GM12878 (cell line): ENCODE measurements at regions not wholly inside any gene's neighbourhood (a gene's known extent, or its start where the extent isn't known, plus 50 kb on each side); places are given as distances from the start of the nearest gene placed in this dataset.

ENCODE experiments used
- ATAC-seq: fragments of 200-7000 bp; cut with Tn5 transposase; 3 replicates; pipeline ENCODE4 v1.9.1; 2020; ENCODE audit warnings: mild to moderate bottlenecking, moderate library complexity
- BruUV-seq: library from RNA; stranded (reverse); fragments of 400-500 nt; replicated peaks from 2 replicates; lab custom pipeline; 2021; lab: Mats Ljungman, UMichigan
- CTCF ChIA-PET: fragments of 300-600 bp; sonication (Branson Sonifier 250); formaldehyde crosslinking; extraction: SDS; loops from one replicate; lab custom pipeline; 2021; ENCODE audit warnings: inconsistent platforms; lab: Yijun Ruan, JAX
- POLR2A ChIA-PET: fragments of 350-600 bp; formaldehyde crosslinking; extraction: SDS; loops from one replicate; lab custom pipeline; 2021; ENCODE audit warnings: inconsistent platforms; lab: Charles Lee
- RAD21 ChIA-PET: fragments of 300-600 bp; sonication (Branson Sonifier 250); formaldehyde crosslinking; loops from one replicate; lab custom pipeline; 2023; ENCODE audit warnings: antibody characterized with exemption; ENCODE audit not compliant: unreplicated experiment; lab: Charles Lee
- SMC1A ChIA-PET: fragments of 300-600 bp; sonication (Branson Sonifier 250); formaldehyde crosslinking; loops from one replicate; lab custom pipeline; 2023; ENCODE audit not compliant: unreplicated experiment, uncharacterized antibody; lab: Charles Lee
- DNase-seq: peaks from one replicate; pipeline ENCODE4 v3.0.0-alpha.2; 2011; ENCODE audit warnings: low read depth, low spot score
- FAIRE-seq: peaks from 3 replicates; lab custom pipeline; 2011; peaks lifted over from hg19 to GRCh38; lab: Jason Lieb, UNC
- H2AFZ ChIP-seq: 2 replicates; pipeline ENCODE4 v1.6.0; 2011; ENCODE audit warnings: low read depth, low read length, control low read depth; ENCODE audit not compliant: control insufficient read depth
- H3K27ac ChIP-seq: 2 replicates; pipeline ENCODE4 v1.5.1; 2011; ENCODE audit warnings: control low read depth; ENCODE audit not compliant: control insufficient read depth, insufficient read depth
- H3K27me3 ChIP-seq, 2 experiments: replicated peaks in 1 of 2; 2 replicates each; pipeline versions ENCODE4 v1.6.0 to v1.6.1; 2011; ENCODE audit warnings: low read length in 1 of 2; ENCODE audit not compliant: control insufficient read depth in 2 of 2, insufficient read depth in 2 of 2
- H3K36me3 ChIP-seq, 2 experiments: 2 replicates each; pipeline ENCODE4 v1.5.1; 2011; ENCODE audit warnings: low read length in 1 of 2; ENCODE audit not compliant: control insufficient read depth in 2 of 2, insufficient read depth in 2 of 2
- H3K4me1 ChIP-seq: 2 replicates; pipeline ENCODE4 v1.6.1; 2011; ENCODE audit warnings: mild to moderate bottlenecking, low read length, moderate library complexity, mixed read lengths; ENCODE audit not compliant: control insufficient read depth, insufficient read depth
- H3K4me2 ChIP-seq: 2 replicates; pipeline ENCODE4 v1.6.0; 2011; ENCODE audit warnings: control low read depth; ENCODE audit not compliant: control insufficient read depth, insufficient read depth
- H3K4me3 ChIP-seq: fragments of 200-600 bp; sonication (generic); 2 replicates; pipeline ENCODE4 v1.5.1; 2016
- H3K79me2 ChIP-seq: 2 replicates; pipeline ENCODE4 v1.6.0; 2011; ENCODE audit warnings: low read length; ENCODE audit not compliant: control insufficient read depth, insufficient read depth
- H3K9ac ChIP-seq: 2 replicates; pipeline ENCODE4 v1.8.0; 2011; ENCODE audit warnings: low read length, control low read depth, mixed read lengths; ENCODE audit not compliant: control insufficient read depth, insufficient read depth
- H3K9me3 ChIP-seq: replicated peaks from 3 replicates; pipeline ENCODE4 v1.5.1; 2011; ENCODE audit warnings: mild to moderate bottlenecking, low read length; ENCODE audit not compliant: control insufficient read depth, insufficient read depth
- H4K20me1 ChIP-seq: 2 replicates; pipeline ENCODE4 v1.6.0; 2011; ENCODE audit not compliant: control insufficient read depth, insufficient read depth
- GABPA ChIP-seq: IDR thresholded peaks from 2 replicates; pipeline ENCODE4 v1.6.1; 2014; ENCODE audit warnings: antibody characterized with exemption, low read depth, mild to moderate bottlenecking, inconsistent platforms
- HSF1 ChIP-seq: fragments of 150-350 bp; IDR thresholded peaks from 2 replicates; pipeline ENCODE4 v1.6.1; 2014; ENCODE audit warnings: mild to moderate bottlenecking, low read depth, low read length
- MLLT1 ChIP-seq: fragments of 450-650 bp; IDR thresholded peaks from 2 replicates; pipeline ENCODE4 v1.6.1; 2016; ENCODE audit warnings: mild to moderate bottlenecking
- MYC ChIP-seq: IDR thresholded peaks from 2 replicates; pipeline ENCODE4 v1.6.1; 2011; ENCODE audit warnings: mild to moderate bottlenecking, low read length, moderate library complexity, inconsistent platforms; ENCODE audit not compliant: insufficient read depth, insufficient replicate concordance, insufficient read length, severe bottlenecking
- NR2F1 ChIP-seq: fragments of 450-650 bp; conservative IDR thresholded peaks from 2 replicates; pipeline ENCODE4 v1.6.1; 2017; ENCODE audit warnings: mild to moderate bottlenecking
- SMARCA5 ChIP-seq: fragments of 450-650 bp; IDR thresholded peaks from 2 replicates; pipeline ENCODE4 v1.6.1; 2017; ENCODE audit warnings: mild to moderate bottlenecking
- TARDBP ChIP-seq: IDR thresholded peaks from 2 replicates; pipeline ENCODE4 v1.6.1; 2016; ENCODE audit warnings: borderline replicate concordance
- TCF3 ChIP-seq: IDR thresholded peaks from 2 replicates; pipeline ENCODE4 v1.6.1; 2012; ENCODE audit warnings: low read depth, mild to moderate bottlenecking, low read length, borderline replicate concordance; ENCODE audit not compliant: insufficient read depth
- WGBS: methylation state at CpG from one replicate; pipeline ENCODE4 v1.1.6; 2016; ENCODE audit warnings: low lambda C conversion rate; ENCODE audit not compliant: insufficient replicate concordance, insufficient coverage; ENCODE audit errors: missing lambda C conversion rate; 5-methylcytosine and 5-hydroxymethylcytosine counted together
- in situ Hi-C: fragments of 300-500 bp; cut with MboI; formaldehyde crosslinking; loops from 9 replicates; pipeline ENCODE4 v1.14.3; 2018; ENCODE audit warnings: mixed read lengths
- intact Hi-C: fragments of 100-400 bp; cut with micrococcal nuclease; formaldehyde crosslinking; loops from one replicate; pipeline ENCODE4 v1.14.2; 2022; ENCODE audit not compliant: unreplicated experiment
- TF ChIP-seq, protein P1 (sequence below): fragments of 450-650 bp; IDR thresholded peaks from 2 replicates; pipeline ENCODE4 v1.6.1; 2016; ENCODE audit warnings: mild to moderate bottlenecking, moderate library complexity, borderline replicate concordance

DNA sequence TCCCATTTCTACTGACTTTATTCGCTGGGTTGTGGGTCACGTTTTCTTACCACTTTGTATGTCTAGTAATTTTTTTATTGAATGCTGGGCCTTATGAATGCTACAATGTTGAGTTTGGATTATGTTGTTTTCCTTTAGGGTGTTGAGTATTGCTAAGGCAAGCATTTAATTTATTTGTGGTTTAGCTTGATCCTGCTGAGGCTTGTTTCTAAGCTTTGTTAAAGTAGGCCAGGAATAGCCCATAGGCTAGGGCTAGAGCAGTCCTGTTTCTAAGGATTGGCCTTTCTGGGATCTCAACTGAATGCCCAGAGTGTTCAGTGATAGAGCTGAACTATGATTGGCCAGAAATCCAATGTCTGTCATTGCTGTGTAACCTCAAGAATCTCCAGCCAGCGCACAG, 56.1 kb upstream of the LDLRAD3 start:
- BruUV-seq = no TSS peak
- TF ChIP-seq SMARCA5 = no peak
- no peak for TF ChIP-seq TCF3
- TF ChIP-seq HSF1 = no peak
- no peak for TF ChIP-seq NR2F1
- TF ChIP-seq TARDBP = no peak
- TF ChIP-seq, protein P1, sequence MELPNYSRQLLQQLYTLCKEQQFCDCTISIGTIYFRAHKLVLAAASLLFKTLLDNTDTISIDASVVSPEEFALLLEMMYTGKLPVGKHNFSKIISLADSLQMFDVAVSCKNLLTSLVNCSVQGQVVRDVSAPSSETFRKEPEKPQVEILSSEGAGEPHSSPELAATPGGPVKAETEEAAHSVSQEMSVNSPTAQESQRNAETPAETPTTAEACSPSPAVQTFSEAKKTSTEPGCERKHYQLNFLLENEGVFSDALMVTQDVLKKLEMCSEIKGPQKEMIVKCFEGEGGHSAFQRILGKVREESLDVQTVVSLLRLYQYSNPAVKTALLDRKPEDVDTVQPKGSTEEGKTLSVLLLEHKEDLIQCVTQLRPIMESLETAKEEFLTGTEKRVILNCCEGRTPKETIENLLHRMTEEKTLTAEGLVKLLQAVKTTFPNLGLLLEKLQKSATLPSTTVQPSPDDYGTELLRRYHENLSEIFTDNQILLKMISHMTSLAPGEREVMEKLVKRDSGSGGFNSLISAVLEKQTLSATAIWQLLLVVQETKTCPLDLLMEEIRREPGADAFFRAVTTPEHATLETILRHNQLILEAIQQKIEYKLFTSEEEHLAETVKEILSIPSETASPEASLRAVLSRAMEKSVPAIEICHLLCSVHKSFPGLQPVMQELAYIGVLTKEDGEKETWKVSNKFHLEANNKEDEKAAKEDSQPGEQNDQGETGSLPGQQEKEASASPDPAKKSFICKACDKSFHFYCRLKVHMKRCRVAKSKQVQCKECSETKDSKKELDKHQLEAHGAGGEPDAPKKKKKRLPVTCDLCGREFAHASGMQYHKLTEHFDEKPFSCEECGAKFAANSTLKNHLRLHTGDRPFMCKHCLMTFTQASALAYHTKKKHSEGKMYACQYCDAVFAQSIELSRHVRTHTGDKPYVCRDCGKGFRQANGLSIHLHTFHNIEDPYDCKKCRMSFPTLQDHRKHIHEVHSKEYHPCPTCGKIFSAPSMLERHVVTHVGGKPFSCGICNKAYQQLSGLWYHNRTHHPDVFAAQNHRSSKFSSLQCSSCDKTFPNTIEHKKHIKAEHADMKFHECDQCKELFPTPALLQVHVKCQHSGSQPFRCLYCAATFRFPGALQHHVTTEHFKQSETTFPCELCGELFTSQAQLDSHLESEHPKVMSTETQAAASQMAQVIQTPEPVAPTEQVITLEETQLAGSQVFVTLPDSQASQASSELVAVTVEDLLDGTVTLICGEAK = no peak
- no peak for TF ChIP-seq GABPA
- TF ChIP-seq MLLT1 = no peak
- TF ChIP-seq MYC = no peak
- in situ Hi-C loops (no loop called here), intact Hi-C loops (no loop called here)
- H3K27me3 ChIP-seq = no peaks in the 10 kb centered on the region
- H3K9ac ChIP-seq = no peak overlapping the region
- ATAC-seq = no peak
- H3K4me3 ChIP-seq = no peak overlapping the region
- no peaks in the 10 kb centered on the region for H3K4me1 ChIP-seq
- H3K27ac ChIP-seq = no peak overlapping the region
- no peak for DNase-seq
- CTCF ChIA-PET = interaction anchor here (1.2 to 2.9 kb wide), 2 partner anchors 13 to 66 kb away, joined by 4 to 11 read pairs; no protein-coding TSS in a partner anchor
- H3K9me3 ChIP-seq = no peaks in the 10 kb centered on the region
- RAD21 ChIA-PET = no interaction called here
- POLR2A ChIA-PET = no interaction called here
- SMC1A ChIA-PET = interaction anchor here (1.0 to 1.3 kb wide), 2 partner anchors 20 to 36 kb away, joined by 3 read pairs; no protein-coding TSS in a partner anchor
- H3K79me2 ChIP-seq = no peaks in the 10 kb centered on the region
- H3K36me3 ChIP-seq = no peaks in the 10 kb centered on the region
- FAIRE-seq = no peak
- H2AFZ ChIP-seq = no peak overlapping the region
- no peaks in the 10 kb centered on the region for H4K20me1 ChIP-seq
- 6% methylated on average over 3 of the region's 3 CpGs for WGBS
- no peak overlapping the region for H3K4me2 ChIP-seq
